ENCODE measurements at regions not wholly inside any gene's neighbourhood (a gene's known extent, or its start where the extent isn't known, plus 50 kb on each side); places are given as distances from the start of the nearest gene placed in this dataset.

- H3K79me2 ChIP-seq (ENCODE audit: low read length): no peaks in the 10 kb centered on the region
- no peaks in the 10 kb centered on the region for H3K4me1 ChIP-seq (ENCODE audit: low read length)
- no peak overlapping the region for H3K4me2 ChIP-seq (ENCODE audit: low read length)
- H2AFZ ChIP-seq (ENCODE audit: low read depth, low read length): no peak overlapping the region
- H3K27me3 ChIP-seq (ENCODE audit: low read depth, low read length): peaks cover 9% of the 10 kb centered on the region
- no peak overlapping the region for H3K9ac ChIP-seq (ENCODE audit: low read length)
- no peaks in the 10 kb centered on the region for H3K9me3 ChIP-seq (ENCODE audit: insufficient read depth, low read length)
- no peaks in the 10 kb centered on the region for H4K20me1 ChIP-seq (ENCODE audit: insufficient read depth, low read length)
- no peaks in the 10 kb centered on the region for H3K36me3 ChIP-seq (replicated peaks; ENCODE audit: low read depth, low read length)
- TF ChIP-seq, protein P1, sequence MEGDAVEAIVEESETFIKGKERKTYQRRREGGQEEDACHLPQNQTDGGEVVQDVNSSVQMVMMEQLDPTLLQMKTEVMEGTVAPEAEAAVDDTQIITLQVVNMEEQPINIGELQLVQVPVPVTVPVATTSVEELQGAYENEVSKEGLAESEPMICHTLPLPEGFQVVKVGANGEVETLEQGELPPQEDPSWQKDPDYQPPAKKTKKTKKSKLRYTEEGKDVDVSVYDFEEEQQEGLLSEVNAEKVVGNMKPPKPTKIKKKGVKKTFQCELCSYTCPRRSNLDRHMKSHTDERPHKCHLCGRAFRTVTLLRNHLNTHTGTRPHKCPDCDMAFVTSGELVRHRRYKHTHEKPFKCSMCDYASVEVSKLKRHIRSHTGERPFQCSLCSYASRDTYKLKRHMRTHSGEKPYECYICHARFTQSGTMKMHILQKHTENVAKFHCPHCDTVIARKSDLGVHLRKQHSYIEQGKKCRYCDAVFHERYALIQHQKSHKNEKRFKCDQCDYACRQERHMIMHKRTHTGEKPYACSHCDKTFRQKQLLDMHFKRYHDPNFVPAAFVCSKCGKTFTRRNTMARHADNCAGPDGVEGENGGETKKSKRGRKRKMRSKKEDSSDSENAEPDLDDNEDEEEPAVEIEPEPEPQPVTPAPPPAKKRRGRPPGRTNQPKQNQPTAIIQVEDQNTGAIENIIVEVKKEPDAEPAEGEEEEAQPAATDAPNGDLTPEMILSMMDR (IDR thresholded peaks at IDR 0.05; ENCODE audit: low read depth, low read length): no peak
- TF ChIP-seq EZH2phosphoT487 (IDR thresholded peaks at IDR 0.05; ENCODE audit: low read depth): no peak
- H3K27ac ChIP-seq (ENCODE audit: low read length): no peak overlapping the region
- H3K4me3 ChIP-seq (ENCODE audit: low read length): no peak overlapping the region
Measured at GRCh38 chr11:116202922-116203321, 569.9 kb downstream of the BUD13 start.

- Histone ChIP-seq H3K27ac (ENCODE audit: low read length) (no peak overlapping the region), H3K27me3 (ENCODE audit: low read depth, low read length) (peaks cover 9% of the 10 kb centered on the region), H3K79me2 (ENCODE audit: low read length) (no peaks in the 10 kb centered on the region), H3K4me3 (ENCODE audit: low read length) (no peak overlapping the region), H3K36me3 (replicated peaks; ENCODE audit: low read depth, low read length) (no peaks in the 10 kb centered on the region), H4K20me1 (ENCODE audit: insufficient read depth, low read length) (no peaks in the 10 kb centered on the region), H2AFZ (ENCODE audit: low read depth, low read length) (no peak overlapping the region), H3K9ac (ENCODE audit: low read length) (no peak overlapping the region), H3K9me3 (ENCODE audit: insufficient read depth, low read length) (no peaks in the 10 kb centered on the region), H3K4me1 (ENCODE audit: low read length) (no peaks in the 10 kb centered on the region), H3K4me2 (ENCODE audit: low read length) (no peak overlapping the region)
- TF ChIP-seq EZH2phosphoT487 (IDR thresholded peaks at IDR 0.05; ENCODE audit: low read depth): no peak
- TF ChIP-seq, protein P1 (IDR thresholded peaks at IDR 0.05; ENCODE audit: low read depth, low read length): no peak
Measured at GRCh38 chr11:116200564-116200963, 572.2 kb downstream of the BUD13 start.

GRCh38 chr11:116199182-116199581, 573.6 kb downstream of the BUD13 start:
- H3K4me2 ChIP-seq (ENCODE audit: low read length): no peak overlapping the region
- no peak overlapping the region for H3K9ac ChIP-seq (ENCODE audit: low read length)
- TF ChIP-seq, protein P1 (IDR thresholded peaks at IDR 0.05; ENCODE audit: low read depth, low read length): no peak
- TF ChIP-seq EZH2phosphoT487 (IDR thresholded peaks at IDR 0.05; ENCODE audit: low read depth): no peak

GRCh38 chr11:116194156-116194904, 578.5 kb downstream of the BUD13 start:
- no peak overlapping the region for H3K9ac ChIP-seq (ENCODE audit: low read length)
- H3K27me3 ChIP-seq (ENCODE audit: low read depth, low read length): peaks cover 2% of the 10 kb centered on the region; the same call in 1 of the 2 replicates
- H3K4me1 ChIP-seq (ENCODE audit: low read length): no peaks in the 10 kb centered on the region
- H3K36me3 ChIP-seq (replicated peaks; ENCODE audit: low read depth, low read length): no peaks in the 10 kb centered on the region
- no peak overlapping the region for H3K4me2 ChIP-seq (ENCODE audit: low read length)
- H3K9me3 ChIP-seq (ENCODE audit: insufficient read depth, low read length): no peaks in the 10 kb centered on the region
- no peak overlapping the region for H3K27ac ChIP-seq (ENCODE audit: low read length)
- H3K4me3 ChIP-seq (ENCODE audit: low read length): no peak overlapping the region
- TF ChIP-seq, protein P1 (IDR thresholded peaks at IDR 0.05; ENCODE audit: low read depth, low read length): no peak
- no peak for TF ChIP-seq EZH2phosphoT487 (IDR thresholded peaks at IDR 0.05; ENCODE audit: low read depth)
- no peaks in the 10 kb centered on the region for H3K79me2 ChIP-seq (ENCODE audit: low read length)
- no peaks in the 10 kb centered on the region for H4K20me1 ChIP-seq (ENCODE audit: insufficient read depth, low read length)
- no peak overlapping the region for H2AFZ ChIP-seq (ENCODE audit: low read depth, low read length)

More at GRCh38 chr11:116199182-116199581, 573.6 kb downstream of the BUD13 start:
- Histone ChIP-seq H3K4me1 (ENCODE audit: low read length) (no peaks in the 10 kb centered on the region), H3K27me3 (ENCODE audit: low read depth, low read length) (peaks cover 9% of the 10 kb centered on the region), H3K9me3 (ENCODE audit: insufficient read depth, low read length) (no peaks in the 10 kb centered on the region), H3K27ac (ENCODE audit: low read length) (no peak overlapping the region), H2AFZ (ENCODE audit: low read depth, low read length) (no peak overlapping the region), H3K4me3 (ENCODE audit: low read length) (no peak overlapping the region), H3K36me3 (replicated peaks; ENCODE audit: low read depth, low read length) (no peaks in the 10 kb centered on the region), H3K79me2 (ENCODE audit: low read length) (no peaks in the 10 kb centered on the region), H4K20me1 (ENCODE audit: insufficient read depth, low read length) (no peaks in the 10 kb centered on the region)

Data from OCI-LY3 (cell line).